ENCODE measurements at regions not wholly inside any gene's neighbourhood (a gene's known extent, or its start where the extent isn't known, plus 50 kb on each side); places are given as distances from the start of the nearest gene placed in this dataset.

DNA sequence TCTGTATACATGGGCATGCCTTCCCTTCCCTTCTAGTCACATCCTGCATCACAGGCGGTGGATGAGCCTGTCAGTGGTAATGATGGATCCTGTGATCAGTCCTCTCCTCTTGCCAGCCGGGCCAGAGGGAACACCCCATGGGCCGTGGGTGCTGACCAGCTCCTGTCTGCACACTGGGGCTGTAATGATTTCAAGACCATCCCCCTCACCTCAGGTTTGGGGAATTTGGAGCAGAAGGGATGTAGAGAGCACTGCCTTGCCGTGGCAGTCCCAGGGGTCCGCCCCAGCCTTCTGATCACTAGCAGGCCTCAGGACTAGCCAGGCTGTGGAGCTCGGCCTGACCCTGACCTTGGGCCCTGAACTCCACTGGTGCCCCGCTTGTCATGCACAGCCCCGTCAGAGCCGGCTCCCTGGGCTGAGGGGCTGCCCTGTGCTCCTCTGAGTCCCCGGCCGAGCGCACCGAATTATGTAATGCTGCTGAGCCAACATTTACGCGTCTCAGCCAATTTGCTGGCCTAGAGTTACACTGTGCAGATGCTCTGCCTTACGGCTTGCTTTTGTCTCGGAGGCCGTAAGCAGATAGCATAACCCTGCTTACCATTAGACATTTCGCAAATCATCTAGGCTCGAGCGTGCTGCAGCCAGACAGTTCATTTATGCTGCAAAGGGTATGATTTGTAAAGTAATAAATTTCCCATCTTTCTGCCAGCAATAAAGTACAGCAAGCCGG is 155.3 kb downstream of the MACROH2A1 start:
- Histone ChIP-seq H3K4me1 (peaks cover 74% of the 10 kb centered on the region), H3K9me3 (no peaks in the 10 kb centered on the region), H3K27me3 (ENCODE audit: insufficient read depth in 3 of 3, low read length in 2 of 3) (no peaks in the 10 kb centered on the region), H3K36me3 (ENCODE audit: insufficient read depth in 1 of 2, low read depth in 1 of 2) (no peaks in the 10 kb centered on the region), H3K27ac (peak overlapping the region; percentile 90), H3K4me3 (no peak overlapping the region)
- ATAC-seq (peak; percentile 28 to 63 (median 50)), DNase-seq (peak; percentile 50 to 73)
- WGBS, 3 donors = 29 to 46% (median 33%) methylated on average over 22 of the region's 22 CpGs
- intact Hi-C loops (cut with DNase I) = loop anchor here in 1 of 2 donors (2.0 kb wide), 1 partner anchor 23 kb away; no protein-coding TSS in a partner anchor
- TF ChIP-seq, protein P1, sequence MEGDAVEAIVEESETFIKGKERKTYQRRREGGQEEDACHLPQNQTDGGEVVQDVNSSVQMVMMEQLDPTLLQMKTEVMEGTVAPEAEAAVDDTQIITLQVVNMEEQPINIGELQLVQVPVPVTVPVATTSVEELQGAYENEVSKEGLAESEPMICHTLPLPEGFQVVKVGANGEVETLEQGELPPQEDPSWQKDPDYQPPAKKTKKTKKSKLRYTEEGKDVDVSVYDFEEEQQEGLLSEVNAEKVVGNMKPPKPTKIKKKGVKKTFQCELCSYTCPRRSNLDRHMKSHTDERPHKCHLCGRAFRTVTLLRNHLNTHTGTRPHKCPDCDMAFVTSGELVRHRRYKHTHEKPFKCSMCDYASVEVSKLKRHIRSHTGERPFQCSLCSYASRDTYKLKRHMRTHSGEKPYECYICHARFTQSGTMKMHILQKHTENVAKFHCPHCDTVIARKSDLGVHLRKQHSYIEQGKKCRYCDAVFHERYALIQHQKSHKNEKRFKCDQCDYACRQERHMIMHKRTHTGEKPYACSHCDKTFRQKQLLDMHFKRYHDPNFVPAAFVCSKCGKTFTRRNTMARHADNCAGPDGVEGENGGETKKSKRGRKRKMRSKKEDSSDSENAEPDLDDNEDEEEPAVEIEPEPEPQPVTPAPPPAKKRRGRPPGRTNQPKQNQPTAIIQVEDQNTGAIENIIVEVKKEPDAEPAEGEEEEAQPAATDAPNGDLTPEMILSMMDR (IDR thresholded peaks at IDR 0.05) = no peak

DNA sequence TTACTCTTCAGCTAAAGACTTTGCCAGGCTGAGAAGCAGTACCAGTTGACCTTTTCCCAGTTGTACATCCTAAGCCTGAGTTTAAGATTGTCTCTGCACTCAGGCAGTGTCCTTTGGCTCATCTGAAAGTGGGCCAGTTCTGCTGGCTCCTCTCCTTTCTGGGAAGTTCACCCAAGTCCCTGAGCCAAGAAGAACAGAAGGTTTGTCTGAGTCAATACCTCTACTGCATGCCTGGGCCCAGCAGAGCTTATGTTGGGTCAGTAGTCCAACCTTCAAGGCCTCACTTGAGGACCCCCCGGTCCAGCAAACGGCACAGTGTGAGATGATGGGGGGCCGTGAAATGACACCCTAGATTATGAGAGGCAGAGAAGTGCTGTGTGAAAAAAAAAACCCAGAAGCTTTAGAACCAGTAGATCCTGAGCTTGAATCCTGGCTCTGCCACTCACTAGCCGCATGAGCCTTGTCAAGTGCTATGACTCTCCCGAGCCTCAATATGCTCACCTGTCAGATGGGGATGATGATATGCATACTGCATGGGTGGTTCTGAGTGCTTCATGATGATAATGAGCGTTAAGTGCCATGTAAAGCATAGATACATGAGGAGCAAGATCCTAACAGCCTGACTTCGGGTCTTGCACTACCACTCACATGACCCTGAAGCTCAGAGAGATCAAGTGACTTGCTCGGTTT is 156.0 kb downstream of the MACROH2A1 start:
- 43 to 59% (median 51%) methylated on average over 8 of the region's 8 CpGs for WGBS, 3 donors
- ATAC-seq = peak; percentile 76 to 88 (median 82)
- Histone ChIP-seq H3K4me1 (peaks cover 74% of the 10 kb centered on the region), H3K27ac (peak overlapping the region; percentile 90), H3K36me3 (ENCODE audit: insufficient read depth in 1 of 2, low read depth in 1 of 2) (no peaks in the 10 kb centered on the region), H3K27me3 (ENCODE audit: insufficient read depth in 3 of 3, low read length in 2 of 3) (no peaks in the 10 kb centered on the region), H3K9me3 (no peaks in the 10 kb centered on the region), H3K4me3 (no peak overlapping the region)
- DNase-seq = peak; percentile 66 to 86
- TF ChIP-seq, protein P1 (IDR thresholded peaks at IDR 0.05) = no peak
- intact Hi-C loops (cut with DNase I) = no loop called here

DNA sequence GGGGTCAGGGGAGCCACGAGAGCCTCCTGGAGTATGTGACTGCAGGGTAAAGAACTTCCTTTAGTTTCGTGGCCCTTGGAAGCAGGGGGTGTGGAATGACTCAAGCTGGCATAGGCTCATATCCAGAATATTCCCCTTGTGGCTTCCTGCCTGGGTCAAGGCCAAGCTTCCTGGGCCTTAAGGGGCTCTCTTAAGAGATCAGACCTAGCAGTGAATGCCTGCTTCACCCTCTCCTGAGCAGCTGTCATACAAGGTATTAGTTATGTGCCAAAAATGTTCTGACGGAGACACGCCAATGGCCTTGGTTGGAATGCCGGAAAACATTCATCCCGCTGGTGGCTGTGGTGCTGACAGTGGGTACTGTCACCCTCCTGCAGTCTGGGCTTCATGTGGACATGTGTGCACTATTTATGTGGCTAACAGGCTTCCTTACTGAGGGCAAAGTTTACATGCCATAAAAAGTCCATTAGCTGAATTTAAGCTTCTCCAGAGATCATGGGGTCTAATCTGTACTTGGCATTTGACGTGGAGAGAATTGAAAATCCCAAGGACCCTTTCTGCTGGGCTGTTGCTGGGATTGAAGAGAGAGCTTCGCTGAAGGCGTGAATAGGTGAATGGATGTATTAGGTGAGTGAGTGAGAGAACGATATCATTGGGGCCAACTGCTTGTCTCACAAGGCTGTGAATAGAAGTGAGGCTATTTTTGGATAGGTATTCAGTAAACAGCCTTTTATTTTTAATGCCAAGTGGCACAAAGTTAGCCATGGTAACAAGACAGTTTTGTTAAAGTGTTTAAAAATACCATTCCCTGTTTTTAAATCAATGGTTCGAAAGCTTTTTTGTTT is 156.8 kb downstream of the MACROH2A1 start:
- DNase-seq = peak in 1 of 2 donors; percentile 58

DNA sequence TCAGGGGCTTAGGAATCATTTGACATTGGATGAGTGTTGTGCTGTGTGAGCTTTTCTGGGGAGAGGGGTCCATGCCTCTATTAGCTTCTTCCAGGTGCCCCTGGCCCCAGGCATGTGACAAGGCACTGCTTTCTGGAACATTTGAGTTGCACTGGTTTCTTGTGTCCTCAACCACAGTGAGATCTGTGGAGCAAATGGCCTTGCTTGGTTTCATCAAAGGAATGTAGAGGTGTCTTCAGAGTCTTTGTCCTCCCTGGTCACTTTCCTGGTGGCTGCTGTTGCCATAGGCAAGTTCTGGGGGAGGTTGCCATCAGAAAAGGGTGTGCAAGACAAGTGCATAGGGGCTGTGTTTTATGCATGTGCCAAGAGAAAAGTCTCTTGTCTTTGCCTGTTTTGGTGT is 157.5 kb downstream of the MACROH2A1 start:
- Histone ChIP-seq H3K36me3 (ENCODE audit: insufficient read depth in 1 of 2, low read depth in 1 of 2) (no peaks in the 10 kb centered on the region), H3K4me1 (peaks cover 83% of the 10 kb centered on the region), H3K27me3 (ENCODE audit: insufficient read depth in 3 of 3, low read length in 2 of 3) (no peaks in the 10 kb centered on the region), H3K4me3 (no peak overlapping the region), H3K27ac (peak overlapping the region; percentile 90), H3K9me3 (no peaks in the 10 kb centered on the region)
- TF ChIP-seq, protein P1 (IDR thresholded peaks at IDR 0.05) = no peak
- DNase-seq (no peak), ATAC-seq (no peak)
- intact Hi-C loops (cut with DNase I) = no loop called here

More for the DNA sequence above, 156.8 kb downstream of the MACROH2A1 start:
- Histone ChIP-seq H3K27me3 (ENCODE audit: insufficient read depth in 3 of 3, low read length in 2 of 3) (no peaks in the 10 kb centered on the region), H3K4me1 (peaks cover 82% of the 10 kb centered on the region), H3K4me3 (no peak overlapping the region), H3K9me3 (no peaks in the 10 kb centered on the region), H3K27ac (peak overlapping the region; percentile 90), H3K36me3 (ENCODE audit: insufficient read depth in 1 of 2, low read depth in 1 of 2) (no peaks in the 10 kb centered on the region)
- intact Hi-C loops (cut with DNase I) = no loop called here
- peak; percentile 66 to 87 (median 75) for ATAC-seq
- TF ChIP-seq, protein P1 (IDR thresholded peaks at IDR 0.05) = no peak
- WGBS, 3 donors = 25 to 43% (median 27%) methylated on average over 11 of the region's 11 CpGs

Measured in psoas muscle (tissue), 7 donors.